Stomach (tissue), 8 donors: ENCODE measurements at regions not wholly inside any gene's neighbourhood (a gene's known extent, or its start where the extent isn't known, plus 50 kb on each side); places are given as distances from the start of the nearest gene placed in this dataset.

Experiments
- DNase-seq, 2 donors: peaks; one replicate each; pipeline versions ENCODE4 v3.0.0 to v3.0.0-alpha.2; 2013 to 2019
- H3K27ac ChIP-seq, 5 donors: fragments of 200-600 bp in 4 of 5; sonication (generic) in 4 of 5; one replicate each; pipeline ENCODE4 v1.5.1; 2013 to 2019; ENCODE audit warnings: mild to moderate bottlenecking in 1 of 5, moderate library complexity in 1 of 5
- H3K27me3 ChIP-seq, 3 donors: fragments of 200-600 bp; sonication (generic); one replicate each; pipeline ENCODE4 v1.5.1; 2017 to 2019; ENCODE audit warnings: mixed run types in 1 of 3
- H3K36me3 ChIP-seq, 4 donors: fragments of 200-600 bp; sonication (generic); 1 replicate in 3 of 4; 2 replicates in 1 of 4; pipeline ENCODE4 v1.5.1; 2016 to 2019
- H3K4me1 ChIP-seq, 4 donors: fragments of 200-600 bp; sonication (generic); one replicate each; pipeline ENCODE4 v1.5.1; 2016 to 2019
- H3K4me3 ChIP-seq, 4 donors: fragments of 200-600 bp; sonication (generic) in 3 of 4; one replicate each; pipeline ENCODE4 v1.5.1; 2016 to 2019; ENCODE audit warnings: mild to moderate bottlenecking in 1 of 4
- H3K9me3 ChIP-seq, 4 donors: fragments of 200-600 bp; sonication (generic); one replicate each; pipeline ENCODE4 v1.5.1; 2016 to 2019
- EP300 ChIP-seq: sonication (generic); formaldehyde crosslinking; IDR thresholded peaks from one replicate; pipeline ENCODE4 v1.6.1; 2017; ENCODE audit warnings: antibody characterized with exemption
- POLR2A ChIP-seq, 4 donors: fragments of 450-650 bp; IDR thresholded peaks; one replicate each; pipeline ENCODE4 v1.6.1; 2016; ENCODE audit warnings: antibody characterized with exemption in 4 of 4, control low read depth in 2 of 4, mild to moderate bottlenecking in 1 of 4, moderate library complexity in 1 of 4
- POLR2AphosphoS5 ChIP-seq, 3 donors: sonication (generic); formaldehyde crosslinking; IDR thresholded peaks; one replicate each; pipeline ENCODE4 v1.6.1; 2016; ENCODE audit warnings: antibody characterized with exemption in 3 of 3
- WGBS, 5 donors: extraction: QIAGEN DNeasy Blood & Tissue Kit in 3 of 5; methylation state at CpG; one replicate each; pipeline versions ENCODE4 v1.1.5 to v1.1.7; 2013 to 2018; 5-methylcytosine and 5-hydroxymethylcytosine counted together
- intact Hi-C: fragments of 100-400 bp; cut with DNase I; formaldehyde crosslinking; loops from one replicate; pipeline ENCODE4 v1.15.1; 2023; ENCODE audit warnings: low total_unique reads
- TF ChIP-seq, protein P1 (sequence below), 7 experiments: fragments of 450-650 bp in 4 of 7; fragments of 200-600 bp in 3 of 7; sonication (generic) in 3 of 7; IDR thresholded peaks; one replicate each; pipeline ENCODE4 v1.5.1; 2016 to 2019; ENCODE audit warnings: antibody characterized with exemption in 7 of 7, control low read depth in 2 of 7, mild to moderate bottlenecking in 1 of 7
- donor health status: healthy with polysubstance abuse.
- donor health status: Bipolar disorder and iron deficiency.
- donor health status: healthy.

GRCh38 chr1:234727018-234727940 lies 117.3 kb upstream of the IRF2BP2 start:
- TF ChIP-seq EP300 (no peak), POLR2AphosphoS5 (IDR thresholded peaks at IDR 0.05) (no peak), POLR2A (IDR thresholded peaks at IDR 0.05) (no peak)
- TF ChIP-seq, protein P1, sequence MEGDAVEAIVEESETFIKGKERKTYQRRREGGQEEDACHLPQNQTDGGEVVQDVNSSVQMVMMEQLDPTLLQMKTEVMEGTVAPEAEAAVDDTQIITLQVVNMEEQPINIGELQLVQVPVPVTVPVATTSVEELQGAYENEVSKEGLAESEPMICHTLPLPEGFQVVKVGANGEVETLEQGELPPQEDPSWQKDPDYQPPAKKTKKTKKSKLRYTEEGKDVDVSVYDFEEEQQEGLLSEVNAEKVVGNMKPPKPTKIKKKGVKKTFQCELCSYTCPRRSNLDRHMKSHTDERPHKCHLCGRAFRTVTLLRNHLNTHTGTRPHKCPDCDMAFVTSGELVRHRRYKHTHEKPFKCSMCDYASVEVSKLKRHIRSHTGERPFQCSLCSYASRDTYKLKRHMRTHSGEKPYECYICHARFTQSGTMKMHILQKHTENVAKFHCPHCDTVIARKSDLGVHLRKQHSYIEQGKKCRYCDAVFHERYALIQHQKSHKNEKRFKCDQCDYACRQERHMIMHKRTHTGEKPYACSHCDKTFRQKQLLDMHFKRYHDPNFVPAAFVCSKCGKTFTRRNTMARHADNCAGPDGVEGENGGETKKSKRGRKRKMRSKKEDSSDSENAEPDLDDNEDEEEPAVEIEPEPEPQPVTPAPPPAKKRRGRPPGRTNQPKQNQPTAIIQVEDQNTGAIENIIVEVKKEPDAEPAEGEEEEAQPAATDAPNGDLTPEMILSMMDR (IDR thresholded peaks at IDR 0.05) = no peak
- Histone ChIP-seq H3K27me3 (no peaks in the 10 kb centered on the region), H3K36me3 (no peaks in the 10 kb centered on the region), H3K27ac (peak overlapping the region; percentile 36 to 99 (median 98)), H3K9me3 (no peaks in the 10 kb centered on the region), H3K4me3 (no peak overlapping the region), H3K4me1 (peaks cover 52 to 97% (median 67%) of the 10 kb centered on the region in 4 donors)
- intact Hi-C loops = loop anchor here (10.0 kb wide), 1 partner anchor 112 kb away; the partner anchor contains the start of gene IRF2BP2
- WGBS, 5 donors = 64 to 79% (median 67%) methylated on average over 6 to 8 of the region's 8 CpGs
- no peak for DNase-seq

GRCh38 chr1:234726359-234726943 lies 116.5 kb upstream of the IRF2BP2 start:
- Histone ChIP-seq H3K4me3 (no peak overlapping the region), H3K27ac (peak overlapping the region; percentile 97 to 99 (median 98)), H3K9me3 (no peaks in the 10 kb centered on the region), H3K36me3 (no peaks in the 10 kb centered on the region), H3K4me1 (peaks cover 56 to 99% (median 73%) of the 10 kb centered on the region in 4 donors), H3K27me3 (no peaks in the 10 kb centered on the region)
- TF ChIP-seq POLR2A (IDR thresholded peaks at IDR 0.05) (no peak), EP300 (no peak)
- TF ChIP-seq, protein P1 (IDR thresholded peaks at IDR 0.05) = no peak
- 67 to 76% (median 73%) methylated on average over 12 of the region's 12 CpGs for WGBS, 5 donors
- intact Hi-C loops = loop anchor here (10.0 kb wide), 1 partner anchor 112 kb away; the partner anchor contains the start of gene IRF2BP2
- peak in 1 of 2 donors; percentile 64 for DNase-seq

GRCh38 chr1:234725177-234726132 lies 115.5 kb upstream of the IRF2BP2 start:
- 40 to 47% (median 41%) methylated on average over 12 of the region's 12 CpGs for WGBS, 5 donors
- Histone ChIP-seq H3K9me3 (no peaks in the 10 kb centered on the region), H3K4me1 (peaks cover 66 to 99% (median 80%) of the 10 kb centered on the region in 4 donors), H3K36me3 (no peaks in the 10 kb centered on the region), H3K27me3 (no peaks in the 10 kb centered on the region), H3K4me3 (no peak overlapping the region), H3K27ac (peak overlapping the region; percentile 97 to 99 (median 98))
- intact Hi-C loops = loop anchor here (10.0 kb wide), 1 partner anchor 111 kb away; the partner anchor contains the start of gene IRF2BP2
- TF ChIP-seq, protein P1 (IDR thresholded peaks at IDR 0.05) = no peak
- TF ChIP-seq EP300 (peak; percentile 30), POLR2AphosphoS5 (IDR thresholded peaks at IDR 0.05) (peak in 1 of 3 donors; percentile 70), POLR2A (IDR thresholded peaks at IDR 0.05) (no peak)
- DNase-seq = peak; percentile 68 to 77
